ENCODE measurements at regions not wholly inside any gene's neighbourhood (a gene's known extent, or its start where the extent isn't known, plus 50 kb on each side); places are given as distances from the start of the nearest gene placed in this dataset.

DNA sequence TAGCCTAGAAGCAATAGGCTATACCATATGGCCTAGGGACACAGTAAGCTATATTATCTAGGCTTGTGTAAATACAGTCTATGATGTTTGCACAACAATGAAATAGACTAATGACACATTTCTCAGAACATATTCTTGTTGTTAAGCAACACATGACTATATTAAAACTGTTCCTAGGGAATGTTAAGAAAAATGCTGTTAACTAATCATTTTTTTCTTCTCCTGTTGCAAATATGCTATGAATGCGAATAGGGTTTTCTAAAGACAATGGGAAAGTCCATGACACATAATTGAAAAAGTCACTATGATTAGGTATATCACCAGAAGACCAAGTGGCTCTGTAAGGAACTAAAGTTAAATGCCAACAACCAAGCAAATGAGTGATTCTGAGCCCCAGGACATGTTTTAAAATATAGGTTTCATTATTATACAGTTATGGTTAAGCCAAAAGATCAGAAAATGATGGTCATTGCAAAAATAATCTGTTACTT is 454.0 kb upstream of the SORCS1 start:
- TF ChIP-seq, protein P1, sequence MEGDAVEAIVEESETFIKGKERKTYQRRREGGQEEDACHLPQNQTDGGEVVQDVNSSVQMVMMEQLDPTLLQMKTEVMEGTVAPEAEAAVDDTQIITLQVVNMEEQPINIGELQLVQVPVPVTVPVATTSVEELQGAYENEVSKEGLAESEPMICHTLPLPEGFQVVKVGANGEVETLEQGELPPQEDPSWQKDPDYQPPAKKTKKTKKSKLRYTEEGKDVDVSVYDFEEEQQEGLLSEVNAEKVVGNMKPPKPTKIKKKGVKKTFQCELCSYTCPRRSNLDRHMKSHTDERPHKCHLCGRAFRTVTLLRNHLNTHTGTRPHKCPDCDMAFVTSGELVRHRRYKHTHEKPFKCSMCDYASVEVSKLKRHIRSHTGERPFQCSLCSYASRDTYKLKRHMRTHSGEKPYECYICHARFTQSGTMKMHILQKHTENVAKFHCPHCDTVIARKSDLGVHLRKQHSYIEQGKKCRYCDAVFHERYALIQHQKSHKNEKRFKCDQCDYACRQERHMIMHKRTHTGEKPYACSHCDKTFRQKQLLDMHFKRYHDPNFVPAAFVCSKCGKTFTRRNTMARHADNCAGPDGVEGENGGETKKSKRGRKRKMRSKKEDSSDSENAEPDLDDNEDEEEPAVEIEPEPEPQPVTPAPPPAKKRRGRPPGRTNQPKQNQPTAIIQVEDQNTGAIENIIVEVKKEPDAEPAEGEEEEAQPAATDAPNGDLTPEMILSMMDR (IDR thresholded peaks at IDR 0.05): no peak

DNA sequence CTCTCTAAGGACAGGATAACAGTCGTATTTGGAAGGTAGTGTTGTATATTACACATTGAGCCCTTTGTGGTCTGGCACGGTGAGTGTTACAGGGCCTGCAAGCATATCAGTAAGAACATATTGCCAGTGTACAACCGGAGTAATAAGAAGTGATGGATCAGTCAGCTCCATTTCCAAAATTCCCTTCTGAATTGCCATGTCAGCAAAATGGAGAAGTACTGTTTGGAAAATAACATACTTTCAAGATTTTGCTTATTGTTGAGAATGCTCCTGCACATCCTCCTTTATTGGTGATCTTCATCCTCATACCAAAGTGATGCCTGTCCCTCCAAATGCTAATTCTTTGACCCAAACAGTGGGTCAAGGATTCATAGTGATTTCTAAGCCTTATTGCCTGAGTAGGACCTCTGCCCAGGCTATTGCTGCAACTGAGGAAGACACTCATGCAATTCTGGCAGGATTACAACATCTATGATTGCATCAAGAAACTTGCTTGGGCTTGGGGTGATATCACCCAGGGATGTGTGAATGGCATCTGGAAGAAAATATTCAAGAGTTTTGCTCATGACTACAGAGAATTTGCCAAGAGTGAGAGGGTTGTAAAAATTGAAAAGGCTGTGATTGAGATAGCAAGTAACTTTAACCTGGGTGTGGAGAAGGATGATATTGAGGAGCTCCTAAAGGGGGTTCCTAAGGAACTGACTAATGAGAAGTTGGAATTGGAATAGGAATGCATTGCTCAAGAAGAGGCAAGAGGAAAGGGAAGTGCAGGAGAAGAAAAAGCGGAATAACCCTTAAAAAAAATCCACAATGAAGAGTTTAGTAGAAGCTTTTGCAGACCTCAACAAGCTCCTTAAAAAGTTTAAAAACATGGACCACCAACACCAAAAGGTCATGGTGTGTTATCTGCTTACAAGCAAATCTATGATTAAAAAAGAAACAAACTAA is 452.2 kb upstream of the SORCS1 start:
- TF ChIP-seq, protein P1 (IDR thresholded peaks at IDR 0.05): no peak

DNA sequence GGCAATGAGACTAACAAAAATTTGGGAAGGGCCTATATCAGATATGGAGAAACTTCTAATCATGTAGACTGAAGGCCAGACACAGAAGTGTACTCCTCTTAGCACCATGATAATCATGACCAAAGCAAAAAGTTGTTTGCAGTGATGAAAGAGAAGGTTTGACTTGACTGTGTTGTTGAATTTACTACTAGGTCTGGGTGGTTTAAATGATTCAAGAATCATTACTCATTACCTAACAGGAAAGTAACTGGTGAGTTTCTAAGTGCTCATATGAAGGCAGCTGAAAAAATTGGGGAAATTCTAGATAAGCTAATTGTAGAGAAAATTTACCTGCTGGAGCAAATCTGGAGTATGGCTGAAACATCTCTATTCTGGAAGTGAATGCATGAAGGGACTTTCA is 451.5 kb upstream of the SORCS1 start:
- TF ChIP-seq, protein P1 (IDR thresholded peaks at IDR 0.05): no peak

DNA sequence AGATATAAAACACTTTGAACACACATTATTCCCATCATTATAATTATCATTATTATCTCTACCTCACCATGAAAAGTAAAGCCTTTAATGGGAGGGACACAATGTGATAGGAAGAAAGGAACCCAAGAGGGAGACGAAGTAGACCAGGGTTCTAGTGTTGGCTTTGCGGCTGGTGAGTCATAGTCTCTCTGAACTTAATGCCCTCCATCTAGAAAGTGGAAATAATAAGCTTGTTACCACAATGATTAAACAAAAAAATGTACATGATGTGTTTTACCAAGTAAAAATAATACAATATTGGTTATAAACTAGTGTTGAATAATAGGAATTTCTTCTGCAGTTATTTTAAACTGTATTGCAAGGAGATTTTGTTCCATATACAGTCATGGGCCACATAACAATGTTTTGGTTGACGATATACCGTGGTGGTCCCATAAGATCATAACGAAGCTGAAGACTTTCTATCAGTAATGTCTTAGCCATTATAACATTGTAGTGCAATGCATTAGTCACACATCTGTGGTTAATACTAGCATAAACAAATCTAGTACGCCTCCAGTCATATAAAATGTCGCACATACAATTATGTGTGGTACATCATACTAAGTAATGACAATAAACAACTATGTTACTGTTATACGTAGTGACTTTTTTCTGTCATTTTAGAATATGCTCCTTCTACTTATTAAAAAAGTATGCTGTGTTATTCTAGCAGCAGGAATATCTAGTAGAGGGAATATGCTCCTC is 450.6 kb upstream of the SORCS1 start:
- TF ChIP-seq, protein P1 (IDR thresholded peaks at IDR 0.05): no peak

DNA sequence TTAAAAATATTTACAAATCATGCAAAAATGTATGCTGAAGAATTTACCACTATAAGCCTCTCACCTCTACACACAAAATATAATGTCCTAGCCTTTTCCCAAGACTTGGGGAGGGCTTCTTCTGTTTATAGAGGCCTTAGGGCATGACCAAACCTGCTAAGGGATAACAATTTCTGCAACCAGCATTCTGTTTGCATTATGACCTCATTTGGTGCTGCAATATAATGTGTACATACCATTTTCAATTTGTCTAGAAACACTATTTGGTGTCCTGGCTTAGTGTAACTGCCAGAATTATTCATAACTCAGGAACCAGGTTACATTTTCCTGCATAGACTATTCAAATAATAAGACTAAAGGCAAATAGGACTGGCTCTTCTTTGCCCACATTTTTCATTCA is 446.6 kb upstream of the SORCS1 start:
- TF ChIP-seq, protein P1 (IDR thresholded peaks at IDR 0.05): no peak

DNA sequence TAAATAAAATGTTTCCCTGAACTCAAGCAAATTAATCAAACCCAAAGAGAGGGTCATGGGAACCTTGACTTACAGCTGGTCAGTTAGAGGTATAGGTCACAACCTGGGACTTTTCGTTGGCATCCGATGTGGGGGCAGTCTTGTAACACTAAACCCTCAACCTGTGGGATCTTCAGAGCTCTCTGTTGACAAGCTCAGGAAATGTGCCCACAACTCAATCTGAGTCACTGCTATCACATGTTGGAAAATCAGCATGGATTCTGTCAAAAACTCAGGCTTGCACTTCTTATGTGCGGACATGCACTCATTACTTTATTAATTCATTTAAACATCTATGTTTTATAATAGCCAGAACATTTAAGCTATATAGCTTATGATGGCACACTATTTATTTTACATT is 424.6 kb upstream of the SORCS1 start:
- TF ChIP-seq, protein P1 (IDR thresholded peaks at IDR 0.05): no peak

DNA sequence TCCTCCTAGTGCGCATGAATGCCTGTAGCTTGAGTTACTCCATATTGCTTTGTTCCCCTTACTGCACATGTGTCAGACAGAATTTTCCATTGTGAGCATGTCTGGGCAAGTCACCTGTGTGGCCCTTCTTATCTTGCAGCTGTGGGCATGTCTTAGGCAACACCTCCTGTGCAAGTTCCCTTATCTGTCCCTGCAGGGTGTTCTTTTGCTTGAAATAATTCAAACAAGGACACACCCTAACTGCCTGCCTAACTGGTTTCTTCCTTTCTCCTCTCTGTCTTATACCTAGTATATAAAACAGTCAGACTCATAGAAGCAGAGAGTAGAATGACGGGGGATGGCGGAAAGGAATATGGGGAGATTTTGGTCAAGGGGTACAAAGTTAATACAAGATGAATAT is 421.1 kb upstream of the SORCS1 start:
- TF ChIP-seq, protein P1 (IDR thresholded peaks at IDR 0.05): no peak
